ENCODE measurements at regions not wholly inside any gene's neighbourhood (a gene's known extent, or its start where the extent isn't known, plus 50 kb on each side); places are given as distances from the start of the nearest gene placed in this dataset.
A peak's percentile ranks its signal among the peaks of the same experiment; 100 is the strongest.

DNA sequence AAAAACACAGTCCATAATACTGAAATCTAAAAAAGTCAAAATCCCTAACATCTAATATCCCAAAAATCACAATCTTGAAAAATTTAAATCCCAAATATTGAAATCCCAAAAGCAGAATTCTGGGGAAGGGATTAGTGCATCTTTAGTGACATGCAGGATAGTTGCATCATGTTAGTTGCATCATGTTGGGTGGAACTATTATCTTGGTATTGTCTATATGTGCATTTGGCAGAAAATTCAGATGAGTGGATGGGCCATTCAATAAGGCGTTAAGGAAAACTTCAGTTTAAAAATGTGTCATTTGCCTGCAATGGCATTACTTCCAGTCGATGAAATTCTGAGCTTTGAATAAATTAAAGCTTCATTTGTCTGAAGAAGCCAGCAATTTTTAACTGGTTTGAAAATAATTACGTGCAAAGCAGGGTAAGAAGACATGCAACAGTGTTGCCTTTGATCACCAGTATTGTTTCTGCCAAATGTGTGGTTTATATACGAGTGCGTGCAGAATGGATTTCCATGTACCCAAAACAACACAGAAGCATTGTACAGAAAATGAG lies 221.4 kb upstream of the NFE2L3 start:
- DNase-seq (ENCODE audit: low read depth) = no peak
- no peak overlapping the region for H3K4me3 ChIP-seq (replicated peaks; ENCODE audit: low read depth, low read length)
- TF ChIP-seq, protein P1, sequence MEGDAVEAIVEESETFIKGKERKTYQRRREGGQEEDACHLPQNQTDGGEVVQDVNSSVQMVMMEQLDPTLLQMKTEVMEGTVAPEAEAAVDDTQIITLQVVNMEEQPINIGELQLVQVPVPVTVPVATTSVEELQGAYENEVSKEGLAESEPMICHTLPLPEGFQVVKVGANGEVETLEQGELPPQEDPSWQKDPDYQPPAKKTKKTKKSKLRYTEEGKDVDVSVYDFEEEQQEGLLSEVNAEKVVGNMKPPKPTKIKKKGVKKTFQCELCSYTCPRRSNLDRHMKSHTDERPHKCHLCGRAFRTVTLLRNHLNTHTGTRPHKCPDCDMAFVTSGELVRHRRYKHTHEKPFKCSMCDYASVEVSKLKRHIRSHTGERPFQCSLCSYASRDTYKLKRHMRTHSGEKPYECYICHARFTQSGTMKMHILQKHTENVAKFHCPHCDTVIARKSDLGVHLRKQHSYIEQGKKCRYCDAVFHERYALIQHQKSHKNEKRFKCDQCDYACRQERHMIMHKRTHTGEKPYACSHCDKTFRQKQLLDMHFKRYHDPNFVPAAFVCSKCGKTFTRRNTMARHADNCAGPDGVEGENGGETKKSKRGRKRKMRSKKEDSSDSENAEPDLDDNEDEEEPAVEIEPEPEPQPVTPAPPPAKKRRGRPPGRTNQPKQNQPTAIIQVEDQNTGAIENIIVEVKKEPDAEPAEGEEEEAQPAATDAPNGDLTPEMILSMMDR (IDR thresholded peaks at IDR 0.05; ENCODE audit: low read length, missing control alignments) = no peak

DNA sequence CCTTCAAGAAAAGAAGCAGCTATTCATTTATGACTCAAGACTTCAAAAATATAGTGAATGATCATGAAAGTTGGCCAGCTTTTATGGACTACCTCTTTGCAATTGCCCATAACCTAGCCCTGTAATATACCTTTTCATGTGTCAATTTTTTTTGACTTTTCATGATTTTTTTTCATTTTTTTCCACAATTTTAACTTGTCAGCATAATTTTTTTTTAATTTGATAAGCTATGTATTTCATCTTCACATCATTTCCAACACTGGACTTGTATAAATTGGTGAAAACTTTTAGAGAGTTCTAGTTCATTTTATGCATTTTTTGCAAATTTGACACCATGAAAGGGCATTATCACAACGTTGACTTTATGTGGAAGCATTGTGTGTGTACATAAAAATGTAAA lies 220.8 kb upstream of the NFE2L3 start:
- DNase-seq (ENCODE audit: low read depth) = no peak
- H3K4me3 ChIP-seq (replicated peaks; ENCODE audit: low read depth, low read length) = no peak overlapping the region
- TF ChIP-seq, protein P1 (IDR thresholded peaks at IDR 0.05; ENCODE audit: low read length, missing control alignments) = no peak

DNA sequence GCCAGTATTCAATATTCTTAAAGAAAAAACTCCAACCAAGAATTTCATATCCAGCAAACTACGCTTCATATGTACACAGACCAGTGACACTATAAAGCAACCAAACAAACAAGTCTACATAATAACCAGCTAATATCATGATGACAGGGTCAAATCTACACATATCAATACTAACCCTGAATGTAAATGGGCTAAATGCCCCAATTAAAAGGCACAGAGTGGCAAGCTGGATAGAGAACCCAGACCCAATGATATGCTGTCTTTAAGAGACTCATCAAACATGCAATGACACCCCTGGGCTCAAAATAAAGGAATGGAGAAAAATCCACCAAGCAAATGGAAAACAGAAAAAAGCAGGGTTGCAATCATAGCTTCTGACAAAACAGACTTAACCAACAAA lies 218.1 kb upstream of the NFE2L3 start:
- DNase-seq (ENCODE audit: low read depth) = no peak
- TF ChIP-seq, protein P1 (IDR thresholded peaks at IDR 0.05; ENCODE audit: low read length, missing control alignments) = no peak

DNA sequence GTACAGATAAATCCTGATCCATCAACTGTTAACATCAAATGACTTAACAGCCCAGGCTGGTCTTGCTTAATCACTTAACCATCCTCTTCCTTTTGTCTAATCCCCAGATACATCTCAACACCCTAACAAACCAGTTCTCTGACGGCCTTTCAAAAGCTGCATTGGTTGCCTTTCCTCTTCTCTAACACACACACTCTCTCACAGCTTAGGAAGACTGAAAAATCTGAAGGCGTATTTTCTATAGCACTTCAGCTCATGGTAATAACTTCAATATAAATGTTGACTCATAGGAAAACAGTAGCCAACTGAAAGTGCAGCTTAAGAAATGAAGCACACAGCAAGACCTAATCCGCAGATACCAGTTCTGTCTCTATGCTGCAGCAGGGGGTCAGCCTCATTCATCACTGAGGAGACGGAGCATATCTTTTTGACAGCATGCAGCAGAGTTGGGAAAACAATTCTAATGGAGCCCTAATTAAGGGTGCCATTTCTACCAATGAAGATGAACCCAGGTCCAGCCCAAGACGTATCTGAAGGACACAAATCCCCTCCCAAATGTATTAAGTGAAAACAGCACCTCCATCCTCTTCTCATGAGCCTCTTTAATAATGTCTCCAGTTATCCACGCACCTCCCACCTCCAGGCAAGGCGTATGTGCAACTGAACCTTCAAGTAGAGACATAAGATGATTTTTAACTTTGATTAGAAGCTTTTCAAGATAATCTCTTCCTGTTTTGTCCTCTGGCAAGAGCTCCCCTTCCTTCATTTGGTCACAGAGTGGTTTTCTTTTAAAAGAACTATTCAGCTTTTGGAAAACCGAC lies 211.7 kb upstream of the NFE2L3 start:
- TF ChIP-seq, protein P1 (IDR thresholded peaks at IDR 0.05; ENCODE audit: low read length, missing control alignments) = no peak
- H3K4me3 ChIP-seq (replicated peaks; ENCODE audit: low read depth, low read length) = no peak overlapping the region
- DNase-seq (ENCODE audit: low read depth) = no peak

More for the DNA sequence above, 218.1 kb upstream of the NFE2L3 start:
- H3K4me3 ChIP-seq (replicated peaks; ENCODE audit: low read depth, low read length) = no peak overlapping the region

DNA sequence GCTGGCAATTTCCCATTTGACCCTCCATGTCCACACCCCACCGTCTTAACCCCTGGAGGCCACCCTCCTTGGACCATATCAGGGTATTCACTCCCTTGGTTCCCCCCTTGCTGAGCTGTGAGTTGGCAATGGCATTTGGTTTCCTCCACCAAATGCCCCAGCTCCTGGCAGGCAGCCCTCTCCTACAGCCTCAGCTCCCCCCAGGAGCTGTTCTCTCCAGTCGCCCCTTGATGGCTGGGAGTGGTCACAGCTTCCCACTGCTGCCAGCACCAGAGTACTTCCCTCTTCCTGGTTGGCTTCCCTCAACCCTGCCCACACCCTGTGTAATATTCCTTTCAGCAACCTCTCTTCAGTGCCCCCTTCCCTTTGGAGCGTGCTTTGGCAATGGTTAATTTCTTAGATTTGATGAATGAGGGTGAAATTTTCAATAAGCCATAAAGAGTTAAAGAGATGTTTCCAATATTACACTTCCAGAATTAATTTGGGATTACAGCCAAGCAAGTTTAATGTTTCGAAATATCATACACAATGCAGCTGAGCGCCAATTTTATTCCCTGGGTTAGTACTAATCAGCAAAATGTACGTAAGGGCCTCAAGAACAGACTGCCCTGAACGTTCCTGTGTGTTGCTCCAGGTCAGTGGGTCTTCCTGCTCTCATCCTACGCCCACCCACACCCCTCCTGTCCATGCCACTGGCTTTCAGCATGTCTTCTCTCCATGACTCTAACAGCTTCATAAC lies 207.1 kb upstream of the NFE2L3 start:
- no peak overlapping the region for H3K4me3 ChIP-seq (replicated peaks; ENCODE audit: low read depth, low read length)
- DNase-seq (ENCODE audit: low read depth) = peak; percentile 18
- TF ChIP-seq, protein P1 (IDR thresholded peaks at IDR 0.05; ENCODE audit: low read length, missing control alignments) = no peak

DNA sequence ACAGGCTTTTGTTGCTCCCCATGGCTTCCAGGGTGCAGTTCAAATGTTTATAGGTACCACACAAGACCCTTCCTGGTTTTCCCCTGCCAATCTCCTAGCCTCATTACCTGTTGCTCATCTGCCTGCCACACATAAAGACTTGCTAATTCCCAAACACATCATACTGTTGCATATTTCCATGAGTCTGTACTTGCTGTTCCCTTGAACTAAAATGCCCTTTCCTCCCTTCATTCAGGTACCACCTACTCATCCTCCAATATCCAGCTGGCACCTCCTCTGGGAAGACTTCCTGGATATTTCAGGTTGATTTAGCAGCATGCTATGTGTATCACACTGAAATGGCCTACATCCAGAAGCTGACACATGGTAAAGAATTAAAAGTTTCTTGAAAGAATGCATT lies 206.4 kb upstream of the NFE2L3 start:
- TF ChIP-seq, protein P1 (IDR thresholded peaks at IDR 0.05; ENCODE audit: low read length, missing control alignments) = no peak
- no peak for DNase-seq (ENCODE audit: low read depth)
- no peak overlapping the region for H3K4me3 ChIP-seq (replicated peaks; ENCODE audit: low read depth, low read length)
